Right lobe of liver (tissue), 6 donors: ENCODE measurements at regions not wholly inside any gene's neighbourhood (a gene's known extent, or its start where the extent isn't known, plus 50 kb on each side); places are given as distances from the start of the nearest gene placed in this dataset.

Source experiments
- ATAC-seq, 4 donors: fragments of 200-7000 bp; cut with Tn5 transposase; one replicate each; pipeline ENCODE4 v1.9.1; 2020; ENCODE audit warnings: mild to moderate bottlenecking in 4 of 4, moderate library complexity in 4 of 4
- DNase-seq, 3 donors: peaks; one replicate each; pipeline ENCODE4 v3.0.0-alpha.2; 2020
- H3K27ac ChIP-seq, 3 donors: fragments of 200-600 bp; one replicate each; pipeline ENCODE4 v1.8.0; 2022
- H3K27me3 ChIP-seq, 2 donors: fragments of 200-600 bp; one replicate each; pipeline ENCODE4 v1.8.0; 2022
- H3K36me3 ChIP-seq, 4 donors: fragments of 200-600 bp; sonication (generic) in 1 of 4; one replicate each; pipeline versions ENCODE4 v1.5.1 to v1.8.0; 2017 to 2022; ENCODE audit warnings: control low read depth in 1 of 4
- H3K4me1 ChIP-seq, 4 donors: fragments of 200-600 bp; sonication (generic) in 1 of 4; one replicate each; pipeline versions ENCODE4 v1.5.1 to v1.8.0; 2017 to 2022; ENCODE audit warnings: control low read depth in 1 of 4
- H3K4me3 ChIP-seq, 3 donors: fragments of 200-600 bp; one replicate each; pipeline ENCODE4 v1.8.0; 2022
- H3K9me3 ChIP-seq, 4 donors: fragments of 200-600 bp; sonication (generic) in 1 of 4; one replicate each; pipeline versions ENCODE4 v1.5.1 to v1.8.0; 2017 to 2022; ENCODE audit warnings: control low read depth in 1 of 4
- CTCF ChIP-seq, 4 donors: fragments of 200-600 bp in 3 of 4; fragments of 450-650 bp in 1 of 4; IDR thresholded peaks; one replicate each; pipeline versions ENCODE4 v1.5.1 to v1.8.0; 2016 to 2022; ENCODE audit warnings: antibody characterized with exemption in 4 of 4, mild to moderate bottlenecking in 2 of 4
- POLR2A ChIP-seq: fragments of 450-650 bp; IDR thresholded peaks from one replicate; pipeline ENCODE4 v1.6.1; 2017; ENCODE audit warnings: antibody characterized with exemption, mild to moderate bottlenecking
- WGBS: methylation state at CpG from one replicate; pipeline ENCODE4 v1.1.6; 2018; ENCODE audit warnings: low coverage, low lambda C conversion rate; ENCODE audit not compliant: insufficient coverage; ENCODE audit errors: missing lambda C conversion rate; 5-methylcytosine and 5-hydroxymethylcytosine counted together
- intact Hi-C, 2 donors: fragments of 100-400 bp; cut with DNase I; formaldehyde crosslinking; loops; one replicate each; pipeline versions ENCODE4 v1.11.2 to v1.14.1; 2022
- donor health status: DM: no; HTN: yes; CAD: no.
- donor health status: DM: no; HTN: no; CAD: no.
- donor health status: DM: no; HTN: no; CAD: no.
- donor health status: DM: no; HTN: yes; CAD: no.
- donor health status: DM: no; HTN: yes; CAD: no.

- intact Hi-C loops: no loop called here
- peaks cover 0 to 10% (median 2%) of the 10 kb centered on the region in 4 donors for H3K4me1 ChIP-seq
- TF ChIP-seq POLR2A: no peak
- no peak for TF ChIP-seq CTCF (IDR thresholded peaks at IDR 0.05)
- no peak overlapping the region for H3K27ac ChIP-seq
- no peak for DNase-seq
- no peaks in the 10 kb centered on the region for H3K27me3 ChIP-seq
- no peak for ATAC-seq
- H3K4me3 ChIP-seq: no peak overlapping the region
- no peaks in the 10 kb centered on the region for H3K36me3 ChIP-seq
- no peaks in the 10 kb centered on the region for H3K9me3 ChIP-seq
- WGBS: 53% methylated on average over 5 of the region's 6 CpGs
Measured at GRCh38 chr3:43191116-43191515, 85.2 kb upstream of the POMGNT2 start.

- Histone ChIP-seq H3K27me3 (no peaks in the 10 kb centered on the region), H3K4me1 (peaks cover 0 to 10% (median 2%) of the 10 kb centered on the region in 4 donors), H3K4me3 (no peak overlapping the region), H3K36me3 (no peaks in the 10 kb centered on the region), H3K27ac (no peak overlapping the region), H3K9me3 (no peaks in the 10 kb centered on the region)
- intact Hi-C loops: no loop called here
- DNase-seq (no peak), ATAC-seq (no peak)
- TF ChIP-seq CTCF (IDR thresholded peaks at IDR 0.05) (no peak), POLR2A (no peak)
- WGBS: 81% methylated on average over 5 of the region's 5 CpGs
Measured at GRCh38 chr3:43190670-43191069, 84.8 kb upstream of the POMGNT2 start.

- Histone ChIP-seq H3K27me3 (no peaks in the 10 kb centered on the region), H3K4me1 (peaks cover 0 to 10% (median 2%) of the 10 kb centered on the region in 4 donors), H3K27ac (peak overlapping the region in 2 of 3 donors; percentile 1 to 61), H3K4me3 (no peak overlapping the region), H3K9me3 (no peaks in the 10 kb centered on the region), H3K36me3 (no peaks in the 10 kb centered on the region)
- DNase-seq: no peak
- TF ChIP-seq CTCF (IDR thresholded peaks at IDR 0.05): no peak
- no peak for TF ChIP-seq POLR2A
- ATAC-seq: peak; percentile 69 to 90 (median 86)
- 37% methylated on average over 1 of the region's 1 CpG for WGBS
- intact Hi-C loops: no loop called here
Measured at GRCh38 chr3:43187836-43188479, 82.1 kb upstream of the POMGNT2 start.

- Histone ChIP-seq H3K27ac (no peak overlapping the region), H3K36me3 (no peaks in the 10 kb centered on the region), H3K4me3 (no peak overlapping the region), H3K27me3 (no peaks in the 10 kb centered on the region), H3K9me3 (no peaks in the 10 kb centered on the region), H3K4me1 (peaks cover 0 to 14% (median 5%) of the 10 kb centered on the region in 4 donors)
- ATAC-seq: no peak
- TF ChIP-seq CTCF (IDR thresholded peaks at IDR 0.05): no peak
- no peak for TF ChIP-seq POLR2A
- DNase-seq: no peak
- intact Hi-C loops: no loop called here
- 76% methylated on average over 3 of the region's 8 CpGs for WGBS
Measured at GRCh38 chr3:43185983-43186314, 80.1 kb upstream of the POMGNT2 start.
